Activated T-helper 1 cell treated with anti-CD3 and anti-CD28 coated beads, Interleukin-2, amount 50 U/mL, for 16 hours (primary cell): ENCODE measurements at regions not wholly inside any gene's neighbourhood (a gene's known extent, or its start where the extent isn't known, plus 50 kb on each side); places are given as distances from the start of the nearest gene placed in this dataset.

Experiments used
- DNase-seq, 2 donors: peaks; one replicate each; pipeline ENCODE4 v3.0.0-alpha.2; 2020; ENCODE audit warnings: low read depth in 1 of 2, low spot score in 1 of 2

DNA sequence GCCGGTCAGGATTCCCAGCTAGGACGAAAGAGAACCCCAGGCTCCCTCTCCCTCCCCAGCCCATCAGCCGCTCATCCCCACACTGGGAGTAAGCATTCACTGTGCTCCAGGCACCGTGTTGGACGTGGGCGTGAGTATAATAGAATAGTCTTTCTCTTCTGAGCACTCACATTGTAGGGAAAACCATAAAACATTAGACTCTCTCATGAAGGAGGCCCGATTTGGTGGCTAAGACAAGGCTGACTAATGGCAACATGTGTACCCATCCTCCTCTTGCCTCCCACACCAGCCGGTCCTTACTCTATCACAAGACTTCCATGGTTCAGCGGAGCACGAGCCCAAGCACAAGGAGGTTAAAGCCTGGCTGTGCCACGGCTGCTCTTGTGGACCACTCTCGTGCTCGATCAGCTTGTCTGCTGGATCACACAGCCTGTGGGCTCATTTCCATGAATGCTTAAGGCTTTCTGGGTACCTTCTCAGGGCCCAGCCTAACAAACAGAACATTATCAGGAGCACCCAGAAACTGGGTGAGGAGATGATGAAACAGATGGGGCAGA, 540.9 kb upstream of the RAB6C start:
- no peak for DNase-seq

DNA sequence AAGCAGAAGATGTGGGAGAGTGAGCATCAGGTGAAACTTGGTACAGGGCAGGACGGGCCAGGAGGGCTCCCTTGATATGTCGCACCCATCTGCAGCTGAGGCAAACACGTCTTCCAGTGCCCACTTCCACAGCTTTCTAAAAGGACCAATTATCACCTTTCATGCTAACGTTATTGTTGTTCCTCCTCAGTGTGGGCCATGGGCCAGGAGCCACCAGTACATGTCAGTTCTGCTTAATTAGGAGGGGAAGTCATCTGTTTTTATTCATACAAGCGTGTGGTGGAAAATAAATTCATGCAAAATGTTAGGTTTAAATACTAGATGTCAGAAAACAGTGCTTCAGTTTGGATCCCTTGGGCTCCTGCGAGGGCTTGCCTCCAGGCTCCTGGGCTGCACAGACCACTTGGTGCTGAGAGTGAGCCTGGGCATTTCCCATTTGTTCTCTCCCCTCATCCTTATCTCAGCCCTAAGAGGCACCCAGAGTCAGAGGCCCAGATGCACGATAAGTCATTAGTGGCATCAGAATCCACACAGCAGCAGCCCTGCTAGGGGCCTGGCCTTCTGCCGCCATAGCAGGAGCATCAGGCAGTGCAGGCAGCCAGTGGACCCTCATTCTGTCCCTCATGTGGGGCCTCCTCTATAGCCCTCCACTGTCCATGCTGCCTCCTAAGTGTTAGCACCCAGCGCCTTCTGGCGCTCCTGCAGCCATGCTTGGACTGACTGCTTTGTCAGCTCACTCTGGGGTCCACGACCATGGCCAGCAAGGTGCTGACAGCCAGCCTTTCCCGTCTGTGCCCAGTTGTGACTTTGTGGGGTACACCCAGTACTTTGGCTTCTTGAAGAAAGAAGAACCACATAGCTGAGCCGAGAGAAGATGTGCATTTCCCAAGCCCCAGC, 539.8 kb upstream of the RAB6C start:
- DNase-seq, result no peak

DNA sequence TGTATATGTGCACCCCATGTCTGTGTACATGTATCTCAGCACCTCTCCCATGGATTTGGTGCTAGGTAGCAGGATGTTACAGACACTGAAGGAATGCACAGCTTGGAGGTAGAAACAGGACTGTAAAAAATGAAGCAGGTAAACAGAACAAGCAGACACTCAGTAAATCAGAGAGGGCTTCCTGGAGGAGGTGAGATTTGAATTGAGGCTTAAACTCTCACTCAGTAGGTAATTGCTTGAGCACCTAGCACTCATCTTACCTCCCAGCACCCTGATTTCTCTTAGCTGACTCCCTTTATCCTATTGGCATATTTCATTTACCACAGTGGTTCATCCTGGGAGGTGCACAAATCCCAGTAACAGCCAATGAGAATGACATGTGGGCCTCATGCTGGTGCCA, 537.9 kb upstream of the RAB6C start:
- DNase-seq, result no peak

DNA sequence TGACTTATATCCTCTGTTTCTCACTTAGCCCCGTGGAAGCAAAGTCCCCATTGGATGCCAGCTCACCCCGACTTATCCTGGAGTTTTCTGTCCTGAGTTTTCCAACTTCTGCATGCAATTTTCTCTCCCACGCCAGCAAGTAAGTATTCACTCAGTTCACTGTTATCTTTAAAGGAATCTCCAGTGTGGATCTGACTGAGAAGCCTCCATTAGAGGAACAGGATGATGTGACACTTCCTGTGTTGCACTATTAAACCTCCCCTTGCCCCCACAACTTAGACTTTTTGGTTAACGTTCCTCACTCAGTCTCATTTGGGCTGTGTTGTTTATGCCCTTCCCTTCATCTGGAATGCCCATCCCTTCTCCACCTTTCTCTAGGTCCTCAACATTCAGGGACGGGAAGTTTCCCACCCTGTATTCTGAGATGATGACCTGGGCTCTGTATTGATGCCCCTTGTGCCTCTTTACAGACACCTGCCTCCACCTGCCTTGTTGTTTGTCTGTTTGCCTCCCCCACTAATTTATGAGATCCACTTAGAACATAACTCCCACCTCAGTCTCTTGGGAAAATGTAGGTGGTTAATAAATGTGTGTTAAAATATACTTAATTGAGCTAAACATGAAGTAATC, 536.1 kb upstream of the RAB6C start:
- no peak for DNase-seq

DNA sequence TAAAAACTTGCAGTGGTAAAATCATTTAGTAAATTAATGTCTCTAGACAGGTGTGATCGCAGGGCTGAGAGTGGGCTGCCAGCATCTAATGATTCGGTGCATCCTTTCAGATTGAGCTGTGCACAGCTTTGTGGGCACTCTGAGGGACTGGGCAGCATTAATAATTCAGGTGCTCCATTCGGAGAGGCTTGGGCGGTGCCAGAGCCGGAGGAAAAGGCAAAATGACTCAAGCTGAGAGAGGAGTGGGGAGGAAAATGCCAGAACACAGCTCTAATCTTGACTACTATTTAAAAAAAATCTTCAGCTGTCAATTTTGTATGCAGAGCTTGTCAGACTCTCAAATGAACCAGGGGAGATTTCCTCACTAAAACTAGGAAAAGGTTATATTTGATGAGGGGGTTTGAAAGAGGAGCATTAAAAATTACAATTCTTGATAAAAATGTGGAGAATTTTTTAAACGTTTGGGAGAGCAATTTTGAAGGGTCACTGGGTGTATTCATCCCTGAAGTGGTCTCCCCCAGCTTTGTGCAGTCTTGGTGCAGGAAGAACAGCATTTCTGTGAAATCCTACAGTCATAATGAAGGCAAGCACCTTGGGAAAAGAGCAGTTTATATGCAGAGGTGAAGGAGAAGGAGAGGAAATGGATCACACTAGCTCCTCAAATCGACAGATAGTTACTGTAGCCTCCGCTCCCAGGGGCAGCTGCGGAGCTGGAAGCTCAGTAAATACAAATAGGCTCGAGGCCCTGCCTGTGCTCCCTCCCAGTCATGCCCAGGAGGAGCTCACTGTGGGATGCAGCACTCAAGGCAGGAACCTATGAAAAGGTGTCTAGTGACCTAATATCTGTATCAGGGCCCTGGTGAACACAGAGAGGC, 535.4 kb upstream of the RAB6C start:
- no peak for DNase-seq

DNA sequence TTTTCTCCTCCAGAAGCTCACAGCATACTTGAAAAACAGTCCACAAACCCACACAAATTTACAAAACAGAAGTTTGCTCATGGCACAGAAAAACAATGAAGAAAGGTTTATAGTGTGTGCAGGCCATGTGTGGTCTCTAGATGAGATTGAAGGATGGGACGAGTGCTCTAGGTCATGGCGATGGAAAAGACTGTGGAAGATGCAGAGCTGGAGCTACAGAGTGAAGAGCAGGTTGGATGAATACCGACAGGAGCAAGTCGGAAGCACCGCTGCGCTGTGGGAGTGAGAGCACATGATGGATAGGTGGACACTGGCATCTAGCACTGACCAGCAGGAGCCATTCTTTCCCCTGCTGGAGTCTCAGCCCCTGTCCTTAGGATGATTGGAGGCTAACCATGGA, 534.7 kb upstream of the RAB6C start:
- no peak for DNase-seq

DNA sequence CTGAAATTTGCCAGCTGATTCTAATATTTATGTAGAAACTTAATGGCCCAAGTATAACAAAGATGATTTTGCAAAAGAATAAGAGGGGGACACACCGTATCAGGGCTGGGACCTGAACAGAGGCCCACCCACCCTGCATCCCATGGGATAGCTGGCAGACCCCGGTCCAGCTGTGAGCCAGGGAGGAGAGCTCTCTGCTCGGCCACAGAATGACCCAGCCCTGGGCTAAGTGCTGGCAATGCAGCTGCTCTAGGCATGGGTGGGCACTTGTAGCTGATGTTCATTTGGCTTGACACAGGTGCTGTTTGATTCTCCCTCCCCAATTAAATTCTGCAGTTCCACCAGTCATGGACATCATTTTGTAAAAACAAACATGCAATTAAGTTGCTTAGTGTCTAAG, 522.8 kb upstream of the RAB6C start:
- DNase-seq, result no peak

DNA sequence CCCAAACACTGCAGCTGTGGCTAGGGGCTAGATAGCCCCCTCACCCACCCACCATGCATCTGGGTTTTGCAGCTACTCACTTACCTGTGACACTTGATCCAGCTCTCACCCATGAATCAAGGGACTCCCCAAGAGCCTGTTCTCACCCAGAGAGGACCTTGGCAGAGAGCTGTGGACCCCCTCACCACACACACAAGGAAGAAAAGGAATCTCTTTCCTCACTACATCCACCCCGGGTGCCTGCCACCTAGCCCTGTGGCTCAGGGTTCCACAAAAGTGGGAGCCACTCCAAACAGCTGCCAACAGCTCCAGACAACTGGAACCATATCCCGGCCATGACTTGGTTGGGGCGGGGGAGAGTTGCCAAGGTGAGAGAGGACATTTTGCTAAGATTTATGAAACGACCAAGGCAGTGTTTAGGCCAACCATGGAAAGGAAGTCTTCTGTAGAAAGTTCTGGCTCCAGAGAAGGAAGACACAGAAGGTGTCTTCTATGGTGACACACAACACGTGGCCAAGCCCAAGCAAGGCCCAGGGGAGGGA, 522.1 kb upstream of the RAB6C start:
- DNase-seq, result no peak

DNA sequence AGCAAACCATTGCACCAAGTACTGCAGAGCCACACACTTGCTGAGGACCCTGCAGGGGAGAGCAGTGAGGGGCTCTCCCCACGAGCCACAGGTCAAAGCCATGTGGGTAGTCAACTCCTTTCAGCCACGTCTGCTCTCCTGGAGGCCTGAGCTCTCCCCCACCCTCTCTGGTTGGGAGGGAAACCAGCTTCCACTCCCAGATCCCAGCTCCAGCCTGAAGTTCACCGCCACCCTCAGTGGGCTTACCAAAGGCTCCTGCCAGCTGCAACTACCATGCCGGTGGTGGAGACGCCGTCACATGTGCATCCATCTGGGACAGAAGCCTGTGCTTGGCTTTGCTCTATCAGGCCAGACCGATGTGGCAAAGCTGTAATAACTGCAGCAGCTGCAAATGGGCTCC, 521.5 kb upstream of the RAB6C start:
- DNase-seq, result no peak

DNA sequence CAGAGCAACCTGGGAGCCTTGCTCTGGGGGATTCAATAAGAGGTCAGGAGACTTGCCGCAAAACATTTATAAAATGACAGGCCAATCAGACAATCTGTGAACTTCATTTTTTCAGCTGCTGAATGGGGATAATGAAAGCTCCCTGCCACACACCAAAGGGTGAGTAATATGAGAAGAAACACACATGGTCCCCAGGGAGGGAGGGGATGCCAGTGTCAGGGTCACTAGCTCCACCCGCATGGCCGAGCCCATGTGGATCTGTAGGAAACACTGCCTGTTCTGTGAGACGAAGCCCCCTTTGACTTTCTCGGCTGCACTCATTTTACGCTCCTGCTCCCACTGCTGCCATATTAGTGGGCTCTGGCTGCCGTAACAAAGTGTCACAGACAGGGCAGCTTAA, 521.0 kb upstream of the RAB6C start:
- DNase-seq, result no peak

DNA sequence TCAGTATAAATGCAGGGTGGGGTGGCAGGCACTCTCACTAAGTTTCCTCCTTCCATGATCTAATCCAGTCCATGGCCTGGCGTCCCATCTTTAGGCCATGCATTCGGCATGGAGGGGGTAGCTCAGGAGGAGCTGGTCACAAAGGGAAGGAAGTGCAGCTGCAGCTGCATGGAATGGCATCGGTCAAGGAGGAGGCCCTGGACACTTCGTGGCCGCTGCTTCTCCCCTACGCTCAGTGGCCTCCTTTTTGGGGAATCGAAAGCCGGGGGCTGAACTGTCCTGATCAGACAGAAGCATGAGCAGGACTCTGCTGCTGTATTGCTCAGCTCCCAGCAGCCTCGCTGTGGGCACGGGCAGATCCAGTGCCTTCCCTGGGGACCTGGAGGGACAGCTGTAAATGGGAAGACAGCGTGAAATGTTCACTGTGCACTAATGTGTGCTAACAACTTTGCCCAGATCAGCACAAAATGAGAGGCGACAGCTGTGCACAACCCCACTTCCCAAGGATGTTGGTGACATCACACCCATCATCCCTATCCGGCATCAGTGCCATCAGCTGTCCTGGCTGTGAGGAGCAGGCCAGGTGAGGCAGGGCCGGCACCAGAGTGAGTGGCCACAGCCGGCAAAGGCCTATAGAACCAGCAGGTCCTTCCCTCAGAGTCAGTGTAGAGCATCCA, 520.1 kb upstream of the RAB6C start:
- no peak for DNase-seq

DNA sequence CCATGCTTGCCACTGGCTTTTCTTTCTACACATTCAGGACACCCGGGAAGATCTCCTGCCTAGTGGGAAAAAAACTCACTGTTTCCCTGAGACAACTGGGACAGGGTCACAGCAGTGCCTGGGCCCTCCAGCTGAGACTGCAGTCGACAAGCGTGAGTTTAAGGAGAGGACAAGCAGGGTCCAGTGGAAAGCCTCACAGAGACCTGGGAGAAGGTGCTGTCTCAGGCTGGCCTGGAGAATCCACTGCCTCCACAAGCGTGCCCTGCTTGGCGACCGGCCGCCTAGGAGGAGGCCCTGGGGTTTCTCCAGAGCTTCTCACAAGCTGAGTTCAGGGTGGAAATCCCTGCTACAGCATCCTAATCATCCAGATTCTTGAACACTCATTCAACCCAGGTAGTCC, 519.6 kb upstream of the RAB6C start:
- no peak for DNase-seq

DNA sequence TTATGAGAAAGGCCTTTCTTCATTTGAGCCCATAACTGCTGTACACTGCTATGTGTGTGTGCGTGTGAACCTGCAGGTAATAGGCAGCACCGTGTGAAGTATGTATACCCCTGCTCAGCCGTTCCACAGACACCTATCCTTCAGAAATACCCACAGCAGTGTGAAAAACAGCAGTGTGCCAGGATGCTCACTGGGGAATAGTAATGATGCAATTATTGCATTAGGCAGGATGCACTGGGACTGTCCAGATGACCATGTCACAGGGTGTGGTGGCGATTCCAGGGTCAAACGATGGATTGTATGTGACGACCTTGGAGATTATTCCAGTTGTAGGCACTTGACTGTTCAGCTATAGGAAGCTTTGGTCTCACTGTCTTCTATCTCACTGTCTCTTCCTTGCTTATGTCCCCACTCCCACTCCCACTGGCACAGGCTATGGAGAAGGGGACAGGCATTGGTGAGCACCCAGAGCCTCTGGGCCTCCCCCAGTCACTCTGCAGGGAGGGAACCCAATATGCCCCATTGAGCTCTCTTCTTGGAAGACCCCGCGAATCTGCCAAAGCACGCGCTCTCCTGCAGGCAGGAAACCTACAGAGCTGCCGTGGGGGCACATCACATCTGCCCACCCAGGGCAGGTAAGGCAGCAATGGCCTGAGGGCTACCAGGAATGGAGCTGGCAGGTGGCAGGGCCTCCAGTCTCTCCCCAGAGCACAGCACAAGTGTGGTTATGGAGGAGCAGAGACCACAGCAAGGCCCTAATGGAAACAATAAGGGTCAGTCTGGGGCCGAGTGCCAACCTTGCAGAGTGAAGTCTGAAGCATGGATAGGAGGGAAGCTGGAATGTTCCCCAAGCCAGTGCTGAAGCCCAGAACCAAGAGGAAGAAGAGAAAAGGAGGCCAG, 518.9 kb upstream of the RAB6C start:
- no peak for DNase-seq

DNA sequence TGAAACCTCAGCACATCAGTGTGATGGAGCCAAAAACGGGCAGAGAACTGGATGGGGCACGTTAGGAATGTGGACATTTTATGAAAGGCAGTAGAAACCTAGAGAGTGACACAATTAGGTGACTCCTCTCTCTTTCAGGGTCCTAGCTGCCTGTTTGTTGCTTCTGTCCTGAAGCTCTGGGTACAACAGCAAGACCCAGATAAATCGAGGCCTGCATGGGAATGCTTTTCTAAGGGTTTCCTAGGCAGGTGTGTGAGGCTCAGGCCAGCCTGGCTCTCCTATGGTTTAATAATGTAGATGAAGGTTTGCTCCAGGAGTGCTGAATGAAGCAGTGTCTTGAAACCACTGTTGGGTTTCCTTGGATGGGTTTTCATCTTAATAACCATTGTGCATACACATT, 517.1 kb upstream of the RAB6C start:
- no peak for DNase-seq

DNA sequence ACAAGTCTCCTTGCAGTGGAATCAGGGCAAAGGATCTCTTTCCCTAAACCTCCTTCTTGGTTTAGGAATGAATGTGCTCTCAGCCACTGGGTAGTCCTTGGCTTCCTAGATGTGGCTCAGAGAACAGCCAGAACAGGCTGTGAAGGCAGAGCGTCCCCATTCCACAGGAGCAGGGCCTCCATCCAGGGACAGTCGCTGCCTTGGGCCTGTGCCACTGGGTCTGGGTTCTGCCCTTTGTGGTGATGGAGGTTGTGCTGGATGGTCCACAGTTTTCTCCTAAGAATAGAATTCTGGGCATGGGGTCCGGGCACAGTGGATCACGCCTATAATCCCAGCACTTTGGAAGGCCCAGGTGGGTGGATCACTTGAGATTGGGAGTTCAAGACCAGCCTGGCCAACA, 516.5 kb upstream of the RAB6C start:
- no peak for DNase-seq

DNA sequence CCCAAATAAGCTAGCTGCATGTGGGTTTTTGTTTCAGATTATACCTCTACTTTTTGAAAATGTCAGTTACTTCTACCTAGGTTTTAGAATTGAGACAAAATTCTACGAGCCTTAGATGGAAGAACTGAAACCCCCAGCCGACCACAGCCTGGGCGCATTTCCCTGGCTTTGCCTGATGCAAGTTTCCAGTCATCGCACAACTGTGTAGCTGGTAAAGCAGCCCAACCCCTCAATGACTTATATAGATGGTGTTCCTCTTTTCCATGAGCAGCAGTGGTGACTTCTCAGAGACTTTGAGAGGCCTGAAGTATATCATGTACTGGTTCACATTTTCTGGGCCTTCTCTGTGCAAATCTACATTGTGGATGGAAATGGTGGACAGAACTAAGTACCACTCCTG, 515.4 kb upstream of the RAB6C start:
- no peak for DNase-seq

DNA sequence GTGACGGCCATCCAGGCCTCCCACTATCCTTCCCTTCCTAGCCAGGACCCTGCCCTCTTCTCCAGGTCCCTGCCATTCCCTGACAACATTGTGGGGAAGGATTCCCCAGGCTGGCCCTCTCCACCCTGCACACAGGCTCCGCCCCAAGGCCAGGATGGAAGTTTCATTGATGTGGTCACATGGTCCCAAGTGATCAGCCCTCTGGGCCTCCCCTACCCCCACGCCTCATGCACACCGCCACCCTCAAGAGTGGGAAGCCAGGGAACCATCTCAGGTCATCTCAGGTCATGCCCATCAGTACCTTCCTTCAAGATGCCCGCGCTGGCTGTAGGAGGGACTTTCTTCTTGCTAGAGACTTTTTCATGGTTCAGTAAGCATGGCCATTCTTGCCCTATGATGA, 514.8 kb upstream of the RAB6C start:
- DNase-seq, result no peak

DNA sequence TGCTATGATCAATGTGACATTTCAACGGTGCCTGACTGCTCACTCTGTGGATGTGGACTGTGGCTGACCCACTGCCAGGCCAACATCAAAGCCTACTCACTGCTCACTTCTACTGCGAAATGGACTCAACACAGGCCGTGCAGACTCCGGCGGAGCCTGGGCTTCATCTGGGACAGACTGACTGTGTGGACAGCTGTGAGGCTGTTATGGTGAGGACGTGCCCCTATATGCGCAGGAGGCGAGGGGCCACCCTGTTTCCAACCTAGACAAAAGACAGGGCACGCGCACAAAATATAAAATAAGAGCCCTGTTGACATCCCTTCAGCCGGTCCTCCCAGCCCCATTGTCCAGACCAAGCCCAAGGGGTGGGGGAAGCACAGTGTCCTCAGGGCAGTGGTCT, 514.4 kb upstream of the RAB6C start:
- DNase-seq, result no peak

DNA sequence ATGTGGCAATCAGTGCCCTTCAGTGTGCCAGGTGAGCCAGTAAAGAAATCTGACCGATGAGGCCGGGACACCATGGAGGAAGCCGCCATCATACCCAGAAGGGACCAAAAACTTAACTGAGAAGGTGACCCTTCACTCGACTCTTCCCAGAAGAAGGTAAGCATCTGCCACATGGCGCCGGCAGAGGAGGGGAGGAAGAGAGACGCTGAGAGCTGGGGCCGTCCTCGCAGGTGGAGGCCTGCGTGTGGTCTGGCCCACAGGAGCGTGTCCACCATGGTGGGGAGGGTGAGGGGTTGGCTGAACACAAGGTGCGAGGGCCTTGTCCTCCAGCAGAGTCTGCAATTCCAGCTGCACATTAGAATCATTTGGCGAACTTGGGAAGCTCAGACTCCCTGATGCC, 513.1 kb upstream of the RAB6C start:
- no peak for DNase-seq
